ENCODE measurements at regions not wholly inside any gene's neighbourhood (a gene's known extent, or its start where the extent isn't known, plus 50 kb on each side); places are given as distances from the start of the nearest gene placed in this dataset.

- Histone ChIP-seq H3K27me3 (ENCODE audit: control insufficient read depth in 2 of 2, insufficient read depth in 2 of 2, low read length in 2 of 2) (no peaks in the 10 kb centered on the region), H3K9me3 (replicated peaks; ENCODE audit: control insufficient read depth, insufficient read depth, low read length) (no peaks in the 10 kb centered on the region), H3K4me2 (ENCODE audit: insufficient read depth, low read length) (no peak overlapping the region), H3K9ac (replicated peaks; ENCODE audit: extremely low read depth, insufficient read depth, low read length) (no peak overlapping the region), H3K4me1 (ENCODE audit: control insufficient read depth, extremely low read depth, insufficient read depth, low read length) (no peaks in the 10 kb centered on the region), H3K79me2 (ENCODE audit: control insufficient read depth, insufficient read depth, low read length) (no peaks in the 10 kb centered on the region), H2AFZ (ENCODE audit: low read depth, low read length) (no peak overlapping the region), H3K27ac (ENCODE audit: insufficient read depth, low read depth, low read length) (no peak overlapping the region), H3K9me1 (replicated peaks; ENCODE audit: control insufficient read depth, extremely low read depth, insufficient read depth, low read length) (no peaks in the 10 kb centered on the region), H3K36me3 (ENCODE audit: control insufficient read depth in 2 of 2, extremely low read depth in 1 of 2, insufficient read depth in 2 of 2, low read length in 2 of 2) (no peaks in the 10 kb centered on the region), H4K20me1 (replicated peaks; ENCODE audit: control insufficient read depth, extremely low read depth, insufficient read depth, low read length) (no peaks in the 10 kb centered on the region), H3K4me3 (replicated peaks in 1 of 3; ENCODE audit: insufficient read depth in 1 of 3, low read depth in 1 of 3, low read length in 3 of 3) (no peak overlapping the region)
- ChIA-PET CTCF (no interaction called here), POLR2A (no interaction called here)
- dilution Hi-C loops (cut with MboI; ENCODE audit: extremely low pct_ligation_motif_present, low sequenced_read_pairs) (no loop called here), intact Hi-C loops (cut with micrococcal nuclease) (no loop called here)
- DNase-seq (ENCODE audit: low read depth, low spot score) (no peak), FAIRE-seq (no peak)
- TF ChIP-seq JUN (IDR thresholded peaks at IDR 0.05; ENCODE audit: borderline replicate concordance, insufficient read depth, insufficient read length, low read depth): no peak
- BruUV-seq (replicated peaks): no TSS peak
Observed at GRCh38 chr14:35998303-35998702, 172.2 kb downstream of the BRMS1L start.

GRCh38 chr14:35993684-35993960 lies 167.5 kb downstream of the BRMS1L start:
- dilution Hi-C loops (cut with MboI; ENCODE audit: extremely low pct_ligation_motif_present, low sequenced_read_pairs): no loop called here
- Histone ChIP-seq H3K27ac (ENCODE audit: insufficient read depth, low read depth, low read length) (no peak overlapping the region), H3K4me3 (replicated peaks in 1 of 3; ENCODE audit: insufficient read depth in 1 of 3, low read depth in 1 of 3, low read length in 3 of 3) (no peak overlapping the region), H2AFZ (ENCODE audit: low read depth, low read length) (no peak overlapping the region), H3K4me1 (ENCODE audit: control insufficient read depth, extremely low read depth, insufficient read depth, low read length) (no peaks in the 10 kb centered on the region), H3K9me3 (replicated peaks; ENCODE audit: control insufficient read depth, insufficient read depth, low read length) (no peaks in the 10 kb centered on the region), H3K9me1 (replicated peaks; ENCODE audit: control insufficient read depth, extremely low read depth, insufficient read depth, low read length) (no peaks in the 10 kb centered on the region), H3K79me2 (ENCODE audit: control insufficient read depth, insufficient read depth, low read length) (no peaks in the 10 kb centered on the region), H4K20me1 (replicated peaks; ENCODE audit: control insufficient read depth, extremely low read depth, insufficient read depth, low read length) (no peaks in the 10 kb centered on the region), H3K9ac (replicated peaks; ENCODE audit: extremely low read depth, insufficient read depth, low read length) (no peak overlapping the region), H3K27me3 (ENCODE audit: control insufficient read depth in 2 of 2, insufficient read depth in 2 of 2, low read length in 2 of 2) (no peaks in the 10 kb centered on the region), H3K36me3 (ENCODE audit: control insufficient read depth in 2 of 2, extremely low read depth in 1 of 2, insufficient read depth in 2 of 2, low read length in 2 of 2) (no peaks in the 10 kb centered on the region), H3K4me2 (ENCODE audit: insufficient read depth, low read length) (no peak overlapping the region)
- POLR2A ChIA-PET: no interaction called here
- TF ChIP-seq CTCF (IDR thresholded peaks at IDR 0.05; ENCODE audit: extremely low read depth in 1 of 2, insufficient read depth in 1 of 2, low read depth in 1 of 2, low read length in 2 of 2) (no peak), MAX (IDR thresholded peaks at IDR 0.05; ENCODE audit: insufficient read depth, insufficient read length) (no peak)
- DNase-seq (ENCODE audit: low read depth, low spot score): no peak
- intact Hi-C loops (cut with micrococcal nuclease): no loop called here
- no TSS peak for BruUV-seq (replicated peaks)
- FAIRE-seq: no peak
- CTCF ChIA-PET: no interaction called here

Data from endothelial cell of umbilical vein (primary cell).